Effector memory CD8-positive, alpha-beta T cell (primary cell): ENCODE measurements at regions not wholly inside any gene's neighbourhood (a gene's known extent, or its start where the extent isn't known, plus 50 kb on each side); places are given as distances from the start of the nearest gene placed in this dataset.

Experiments used
- ATAC-seq: fragments of 150-1000 bp; cut with Tn5 transposase; replicated peaks from 2 replicates; pipeline ENCODE4 v1.10.0; 2021; ENCODE audit warnings: mild to moderate bottlenecking, moderate library complexity
- DNase-seq, 3 experiments: peaks; one replicate each; pipeline ENCODE4 v3.0.0; 2021
- H3K27ac Mint-ChIP-seq, 2 donors: one replicate each; pipeline ENCODE4 v1.8.0; 2022; ENCODE audit warnings: mild to moderate bottlenecking in 2 of 2, mixed read lengths in 2 of 2, moderate library complexity in 2 of 2
- H3K27me3 Mint-ChIP-seq, 2 donors: one replicate each; pipeline ENCODE4 v1.8.0; 2022; ENCODE audit warnings: mixed read lengths in 2 of 2
- H3K36me3 Mint-ChIP-seq: one replicate; pipeline ENCODE4 v1.8.0; 2022; ENCODE audit warnings: mild to moderate bottlenecking, moderate library complexity, mixed read lengths; ENCODE audit not compliant: insufficient read depth
- H3K4me1 Mint-ChIP-seq, 2 donors: one replicate each; pipeline ENCODE4 v1.8.0; 2022; ENCODE audit warnings: low read depth in 2 of 2, mixed read lengths in 2 of 2
- H3K4me3 Mint-ChIP-seq, 2 donors: one replicate each; pipeline ENCODE4 v1.8.0; 2022; ENCODE audit warnings: mild to moderate bottlenecking in 2 of 2, mixed read lengths in 2 of 2, moderate library complexity in 2 of 2
- H3K9me3 Mint-ChIP-seq, 2 donors: one replicate each; pipeline ENCODE4 v1.8.0; 2022; ENCODE audit warnings: mixed read lengths in 2 of 2

GRCh38 chr5:61748651-61749050 lies 416.6 kb downstream of the ZSWIM6 start:
- H3K9me3 Mint-ChIP-seq: peaks cover 0 to 3% of the 10 kb centered on the region in 2 donors
- H3K4me3 Mint-ChIP-seq: no peak overlapping the region
- no peak for ATAC-seq
- peaks cover 5% of the 10 kb centered on the region for H3K36me3 Mint-ChIP-seq
- no peak for DNase-seq
- no peak overlapping the region for H3K27ac Mint-ChIP-seq
- H3K27me3 Mint-ChIP-seq: no peaks in the 10 kb centered on the region
- H3K4me1 Mint-ChIP-seq: no peaks in the 10 kb centered on the region

DNA sequence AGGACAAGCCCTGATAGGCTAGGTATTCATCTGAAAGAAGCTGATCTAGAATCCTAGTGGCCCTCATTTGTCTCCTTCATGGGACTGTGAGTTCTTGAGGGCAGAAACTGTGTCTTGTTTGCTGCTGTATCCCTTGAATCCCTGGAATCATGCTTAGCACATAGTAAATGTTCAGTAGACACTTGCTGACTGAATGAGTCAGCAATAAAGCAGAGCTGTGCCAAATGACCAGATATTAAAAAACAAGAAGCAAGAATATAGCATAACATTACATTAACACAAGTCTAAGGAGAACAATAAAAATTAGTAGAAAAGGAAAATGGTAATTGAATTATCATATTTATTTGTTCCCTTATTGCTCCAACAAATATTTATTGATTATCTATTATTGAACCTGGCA lies 420.5 kb downstream of the ZSWIM6 start:
- DNase-seq: no peak
- Mint-ChIP-seq H3K27me3 (no peaks in the 10 kb centered on the region), H3K9me3 (peaks cover 0 to 2% of the 10 kb centered on the region in 2 donors), H3K4me1 (no peaks in the 10 kb centered on the region), H3K27ac (no peak overlapping the region), H3K4me3 (no peak overlapping the region), H3K36me3 (peaks cover 5% of the 10 kb centered on the region)
- no peak for ATAC-seq

GRCh38 chr5:61754792-61755191 lies 422.7 kb downstream of the ZSWIM6 start:
- Mint-ChIP-seq H3K4me3 (no peak overlapping the region), H3K36me3 (no peaks in the 10 kb centered on the region), H3K27ac (no peak overlapping the region), H3K9me3 (no peaks in the 10 kb centered on the region), H3K4me1 (no peaks in the 10 kb centered on the region), H3K27me3 (no peaks in the 10 kb centered on the region)
- DNase-seq (no peak), ATAC-seq (no peak)

- ATAC-seq (no peak), DNase-seq (no peak)
- H3K4me3 Mint-ChIP-seq: no peak overlapping the region
- H3K27me3 Mint-ChIP-seq: no peaks in the 10 kb centered on the region
- no peak overlapping the region for H3K27ac Mint-ChIP-seq
- no peaks in the 10 kb centered on the region for H3K9me3 Mint-ChIP-seq
- H3K4me1 Mint-ChIP-seq: no peaks in the 10 kb centered on the region
- H3K36me3 Mint-ChIP-seq: no peaks in the 10 kb centered on the region
Observed at GRCh38 chr5:61755726-61756222, 423.7 kb downstream of the ZSWIM6 start.

DNA sequence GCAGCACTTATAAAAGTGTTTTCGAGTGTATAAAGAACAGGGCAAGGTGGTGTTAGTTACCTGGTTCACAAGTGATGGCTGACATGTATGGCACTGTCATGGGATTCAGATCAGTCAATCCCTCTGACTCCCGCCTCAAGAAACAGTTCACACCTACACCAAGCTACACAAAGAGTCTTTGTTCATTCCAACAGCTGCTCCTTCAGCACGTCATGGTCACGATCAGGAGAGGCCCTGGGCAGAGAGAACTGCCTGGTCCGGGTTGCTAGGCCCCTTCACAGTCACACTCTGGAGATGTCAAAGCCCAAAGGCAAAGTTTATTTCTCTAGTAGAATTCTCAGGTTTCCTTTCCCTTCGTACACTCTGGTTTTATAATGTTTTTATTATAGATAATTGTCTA lies 426.7 kb downstream of the ZSWIM6 start:
- DNase-seq (no peak), ATAC-seq (no peak)
- Mint-ChIP-seq H3K4me1 (no peaks in the 10 kb centered on the region), H3K4me3 (no peak overlapping the region), H3K27me3 (no peaks in the 10 kb centered on the region), H3K9me3 (no peaks in the 10 kb centered on the region), H3K27ac (no peak overlapping the region), H3K36me3 (no peaks in the 10 kb centered on the region)

DNA sequence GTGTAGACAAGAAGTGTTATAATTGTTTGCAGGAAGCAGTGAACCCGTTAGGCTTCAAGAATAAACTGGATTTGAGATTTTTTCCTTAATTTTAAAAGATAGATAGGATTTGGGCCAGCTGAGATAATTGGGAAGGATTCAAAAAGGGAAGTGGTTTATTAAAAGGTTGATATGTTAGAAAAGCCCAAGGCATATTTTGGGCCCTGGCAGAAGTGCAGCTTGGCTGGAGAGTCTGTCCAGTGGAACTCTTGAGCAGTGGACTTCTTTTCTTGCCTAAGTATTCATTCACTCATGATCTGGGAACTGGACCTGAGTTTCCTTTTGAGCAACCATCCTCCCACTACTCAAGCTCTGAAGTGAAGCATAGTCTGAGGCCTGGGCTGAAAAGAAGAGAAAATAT lies 433.4 kb downstream of the ZSWIM6 start:
- Mint-ChIP-seq H3K4me3 (no peak overlapping the region), H3K36me3 (no peaks in the 10 kb centered on the region), H3K4me1 (no peaks in the 10 kb centered on the region), H3K27ac (no peak overlapping the region), H3K27me3 (peaks cover 21 to 28% of the 10 kb centered on the region in 2 donors), H3K9me3 (peaks cover 0 to 2% of the 10 kb centered on the region in 2 donors)
- no peak for ATAC-seq
- DNase-seq: no peak

DNA sequence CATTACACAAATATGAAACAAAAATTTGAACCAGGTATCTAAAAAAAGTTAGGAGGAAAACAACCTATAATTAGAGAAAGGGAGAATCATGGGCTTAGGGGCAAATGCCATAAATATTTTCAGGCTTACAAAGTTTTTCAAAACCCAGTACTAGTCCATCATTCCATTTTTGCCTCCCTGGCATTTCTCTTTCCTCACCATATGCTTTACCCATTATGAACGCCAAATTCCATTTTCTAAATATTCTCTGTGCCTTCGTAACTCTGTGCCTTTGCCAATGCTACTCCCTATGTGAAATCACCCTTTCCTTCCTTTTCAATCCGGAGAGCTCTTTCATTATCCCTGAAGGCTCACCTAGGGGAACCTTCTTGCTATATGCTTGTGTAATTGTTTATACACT lies 434.1 kb downstream of the ZSWIM6 start:
- H3K9me3 Mint-ChIP-seq: peaks cover 0 to 2% of the 10 kb centered on the region in 2 donors
- no peaks in the 10 kb centered on the region for H3K36me3 Mint-ChIP-seq
- DNase-seq: no peak

GRCh38 chr5:61767231-61768080 lies 435.4 kb downstream of the ZSWIM6 start:
- Mint-ChIP-seq H3K9me3 (peaks cover 0 to 2% of the 10 kb centered on the region in 2 donors), H3K36me3 (no peaks in the 10 kb centered on the region), H3K27ac (no peak overlapping the region), H3K4me3 (no peak overlapping the region), H3K27me3 (peaks cover 34% of the 10 kb centered on the region in 2 donors), H3K4me1 (no peaks in the 10 kb centered on the region)
- no peak for ATAC-seq
- DNase-seq: no peak

More for the DNA sequence above, 434.1 kb downstream of the ZSWIM6 start:
- ATAC-seq: no peak
- no peak overlapping the region for H3K27ac Mint-ChIP-seq
- H3K4me3 Mint-ChIP-seq: no peak overlapping the region
- no peaks in the 10 kb centered on the region for H3K4me1 Mint-ChIP-seq
- H3K27me3 Mint-ChIP-seq: peaks cover 21 to 28% of the 10 kb centered on the region in 2 donors

DNA sequence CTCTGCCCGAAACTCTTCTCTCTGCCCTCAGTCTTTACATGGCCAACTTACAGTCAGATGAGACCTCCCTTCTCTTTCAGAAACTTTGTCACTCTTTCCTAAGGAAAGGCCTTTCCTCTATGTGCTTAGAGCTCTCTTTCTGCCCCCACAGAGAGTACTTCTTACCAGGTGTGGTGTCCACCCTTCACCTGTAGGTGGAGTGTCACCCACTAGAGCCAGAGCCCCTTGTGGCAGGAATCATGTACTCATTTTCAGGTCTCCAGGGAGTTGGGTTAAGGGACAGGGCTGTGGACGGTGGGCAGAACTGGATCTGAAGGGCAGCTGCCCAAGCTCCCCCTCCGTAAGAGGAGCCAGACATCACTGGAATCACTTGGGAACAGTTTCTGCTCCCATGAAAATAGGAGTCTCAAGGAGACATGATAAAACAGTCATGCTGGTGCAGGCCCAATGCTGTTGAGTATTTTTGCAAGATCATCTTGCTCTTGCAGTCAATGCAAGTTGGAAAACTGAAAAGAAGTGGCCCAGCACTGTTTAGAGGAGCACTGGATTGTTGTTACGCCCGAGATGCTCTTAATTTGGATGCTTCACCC lies 436.7 kb downstream of the ZSWIM6 start:
- Mint-ChIP-seq H3K4me3 (no peak overlapping the region), H3K9me3 (peaks cover 0 to 2% of the 10 kb centered on the region in 2 donors), H3K36me3 (no peaks in the 10 kb centered on the region), H3K27me3 (peaks cover 39 to 40% of the 10 kb centered on the region in 2 donors), H3K4me1 (no peaks in the 10 kb centered on the region), H3K27ac (no peak overlapping the region)
- DNase-seq: no peak
- ATAC-seq: no peak

- DNase-seq: no peak
- no peak for ATAC-seq
- Mint-ChIP-seq H3K36me3 (no peaks in the 10 kb centered on the region), H3K4me1 (no peaks in the 10 kb centered on the region), H3K9me3 (peaks cover 0 to 2% of the 10 kb centered on the region in 2 donors), H3K27me3 (peaks cover 45 to 54% of the 10 kb centered on the region in 2 donors), H3K4me3 (no peak overlapping the region), H3K27ac (no peak overlapping the region)
Observed at GRCh38 chr5:61771062-61771461, 439.0 kb downstream of the ZSWIM6 start.

- no peak overlapping the region for H3K27ac Mint-ChIP-seq
- no peak overlapping the region for H3K4me3 Mint-ChIP-seq
- H3K27me3 Mint-ChIP-seq: peaks cover 47 to 55% of the 10 kb centered on the region in 2 donors
- DNase-seq (no peak), ATAC-seq (no peak)
- H3K36me3 Mint-ChIP-seq: no peaks in the 10 kb centered on the region
- no peaks in the 10 kb centered on the region for H3K4me1 Mint-ChIP-seq
- peaks cover 0 to 2% of the 10 kb centered on the region in 2 donors for H3K9me3 Mint-ChIP-seq
Observed at GRCh38 chr5:61771808-61772207, 439.8 kb downstream of the ZSWIM6 start.

DNA sequence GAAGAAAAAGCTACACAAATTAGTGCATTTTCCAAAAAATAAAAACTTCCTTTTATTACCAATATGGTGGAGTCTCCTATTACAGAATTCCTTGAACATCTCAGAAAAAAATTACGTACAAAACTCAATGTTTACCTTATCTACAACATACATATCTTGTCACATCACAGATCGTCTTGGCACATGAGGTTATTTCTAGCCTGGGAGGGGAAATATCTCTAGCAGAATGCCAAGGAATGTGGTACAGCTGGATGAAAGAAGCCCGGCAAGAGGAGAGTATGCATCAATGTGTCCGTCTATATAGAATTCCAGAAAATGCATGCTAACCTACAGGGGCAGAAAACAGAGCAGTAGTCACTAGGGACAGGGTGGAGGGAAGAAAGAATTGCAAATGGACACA lies 443.8 kb downstream of the ZSWIM6 start:
- no peaks in the 10 kb centered on the region for H3K36me3 Mint-ChIP-seq
- ATAC-seq (no peak), DNase-seq (no peak)
- H3K9me3 Mint-ChIP-seq: no peaks in the 10 kb centered on the region
- no peak overlapping the region for H3K27ac Mint-ChIP-seq
- H3K4me1 Mint-ChIP-seq: no peaks in the 10 kb centered on the region
- H3K27me3 Mint-ChIP-seq: peaks cover 51 to 66% of the 10 kb centered on the region in 2 donors
- H3K4me3 Mint-ChIP-seq: no peak overlapping the region

DNA sequence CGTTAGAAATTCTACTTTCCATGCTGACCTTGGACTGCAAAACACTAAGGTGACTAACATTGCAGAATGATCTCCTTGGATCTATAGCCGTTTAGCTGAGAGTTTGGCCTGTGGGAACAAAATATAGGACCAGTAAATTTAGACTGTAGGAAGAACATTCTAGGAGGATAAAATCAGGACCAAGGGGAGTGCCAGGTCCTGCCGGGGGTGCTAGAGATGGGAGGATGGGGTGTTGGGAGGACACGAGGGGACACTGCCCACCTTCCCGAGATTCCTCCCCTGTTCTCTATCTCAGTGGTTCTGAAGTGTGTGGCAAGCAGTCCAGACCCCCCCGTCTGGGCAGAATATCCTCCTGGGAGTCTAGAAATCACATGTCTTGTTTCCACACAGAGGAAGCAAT lies 445.2 kb downstream of the ZSWIM6 start:
- H3K4me3 Mint-ChIP-seq: no peak overlapping the region
- H3K36me3 Mint-ChIP-seq: no peaks in the 10 kb centered on the region
- H3K4me1 Mint-ChIP-seq: no peaks in the 10 kb centered on the region
- no peaks in the 10 kb centered on the region for H3K9me3 Mint-ChIP-seq
- H3K27me3 Mint-ChIP-seq: peaks cover 47 to 55% of the 10 kb centered on the region in 2 donors
- ATAC-seq (no peak), DNase-seq (no peak)
- H3K27ac Mint-ChIP-seq: no peak overlapping the region

GRCh38 chr5:61779743-61780142 lies 447.7 kb downstream of the ZSWIM6 start:
- Mint-ChIP-seq H3K36me3 (no peaks in the 10 kb centered on the region), H3K4me1 (no peaks in the 10 kb centered on the region)

More at GRCh38 chr5:61779743-61780142, 447.7 kb downstream of the ZSWIM6 start:
- no peak overlapping the region for H3K4me3 Mint-ChIP-seq
- no peaks in the 10 kb centered on the region for H3K9me3 Mint-ChIP-seq
- DNase-seq (no peak), ATAC-seq (no peak)
- no peak overlapping the region for H3K27ac Mint-ChIP-seq
- H3K27me3 Mint-ChIP-seq: peaks cover 30 to 45% of the 10 kb centered on the region in 2 donors
